ENCODE measurements at regions not wholly inside any gene's neighbourhood (a gene's known extent, or its start where the extent isn't known, plus 50 kb on each side); places are given as distances from the start of the nearest gene placed in this dataset.
"Not testable (repeated sequence)": the region's sequence is repeated elsewhere in the genome, so short reads cannot be mapped to it uniquely, and the experiment has no call there.

DNA sequence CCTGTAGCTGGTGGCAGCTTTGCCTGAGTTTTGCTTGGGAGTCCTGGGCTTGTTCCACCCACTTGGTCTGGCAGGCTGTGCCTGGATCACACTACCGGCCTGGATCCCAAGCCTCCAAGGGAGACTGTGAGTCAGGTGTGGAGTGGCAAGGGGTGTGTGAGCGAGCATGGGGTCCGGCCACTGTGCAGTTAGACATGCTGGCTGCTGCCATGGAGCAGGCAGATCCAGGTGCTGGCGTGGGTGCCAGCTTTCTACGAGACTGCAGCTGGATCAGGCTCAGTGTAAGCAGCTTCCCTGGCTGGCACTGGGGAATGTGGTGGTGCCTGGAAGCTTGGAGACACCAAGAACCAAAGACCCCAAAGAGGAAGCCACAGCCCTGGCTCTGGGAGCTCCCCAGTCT, 102.0 kb upstream of the BNIP2 start:
- DNase-seq (no peak), ATAC-seq (ENCODE audit: low read depth) (no peak)
- Histone ChIP-seq H3K4me2 (replicated peaks; ENCODE audit: low read depth, low read length, poor library complexity, severe bottlenecking) (no peak overlapping the region), H2AFZ (ENCODE audit: insufficient read depth, low read depth, low read length, poor library complexity, severe bottlenecking) (no peak overlapping the region), H3K27me3 (replicated peaks in 1 of 4; ENCODE audit: control extremely low read depth in 1 of 4, control insufficient read depth in 3 of 4, insufficient read depth in 4 of 4, low read length in 3 of 4) (peaks cover 0 to 10% (median 0%) of the 10 kb centered on the region in 4 experiments), H3K27ac (ENCODE audit: low read length in 2 of 2) (no peak overlapping the region), H4K20me1 (ENCODE audit: control insufficient read depth, insufficient read depth, low read length, poor library complexity, severe bottlenecking) (no peaks in the 10 kb centered on the region), H3K9ac (ENCODE audit: low read length) (no peak overlapping the region), H3K4me1 (ENCODE audit: control insufficient read depth in 2 of 2, insufficient read depth in 2 of 2, low read length in 2 of 2) (no peaks in the 10 kb centered on the region), H3K79me2 (ENCODE audit: control insufficient read depth, insufficient read depth, low read length) (no peaks in the 10 kb centered on the region), H3K36me3 (replicated peaks in 1 of 2; ENCODE audit: control extremely low read depth in 1 of 2, control insufficient read depth in 1 of 2, extremely low read depth in 1 of 2, insufficient read depth in 2 of 2, low read length in 1 of 2) (no peaks in the 10 kb centered on the region), H3K9me3 (ENCODE audit: control extremely low read depth in 1 of 3, control insufficient read depth in 2 of 3, insufficient read depth in 1 of 3, low read length in 2 of 3) (peaks cover 0 to 5% (median 0%) of the 10 kb centered on the region in 3 donors), H3K4me3 (ENCODE audit: control extremely low read depth in 1 of 5, extremely low read depth in 1 of 5, insufficient read depth in 1 of 5, low read depth in 2 of 5, low read length in 4 of 5) (no peak overlapping the region)
- Mint-ChIP-seq H3K4me3 (no peak overlapping the region), H3K27ac (no peak overlapping the region), H3K9me3 (ENCODE audit: insufficient read depth) (no peaks in the 10 kb centered on the region), H3K4me1 (no peaks in the 10 kb centered on the region), H3K27me3 (peaks cover 39% of the 10 kb centered on the region)
- ChIA-PET POLR2A (no interaction called here), CTCF (no interaction called here)
- TF ChIP-seq EZH2 (IDR thresholded peaks at IDR 0.05; ENCODE audit: borderline replicate concordance, insufficient read depth, low read depth, low read length, poor library complexity, severe bottlenecking): no peak
- TF ChIP-seq, protein P1, sequence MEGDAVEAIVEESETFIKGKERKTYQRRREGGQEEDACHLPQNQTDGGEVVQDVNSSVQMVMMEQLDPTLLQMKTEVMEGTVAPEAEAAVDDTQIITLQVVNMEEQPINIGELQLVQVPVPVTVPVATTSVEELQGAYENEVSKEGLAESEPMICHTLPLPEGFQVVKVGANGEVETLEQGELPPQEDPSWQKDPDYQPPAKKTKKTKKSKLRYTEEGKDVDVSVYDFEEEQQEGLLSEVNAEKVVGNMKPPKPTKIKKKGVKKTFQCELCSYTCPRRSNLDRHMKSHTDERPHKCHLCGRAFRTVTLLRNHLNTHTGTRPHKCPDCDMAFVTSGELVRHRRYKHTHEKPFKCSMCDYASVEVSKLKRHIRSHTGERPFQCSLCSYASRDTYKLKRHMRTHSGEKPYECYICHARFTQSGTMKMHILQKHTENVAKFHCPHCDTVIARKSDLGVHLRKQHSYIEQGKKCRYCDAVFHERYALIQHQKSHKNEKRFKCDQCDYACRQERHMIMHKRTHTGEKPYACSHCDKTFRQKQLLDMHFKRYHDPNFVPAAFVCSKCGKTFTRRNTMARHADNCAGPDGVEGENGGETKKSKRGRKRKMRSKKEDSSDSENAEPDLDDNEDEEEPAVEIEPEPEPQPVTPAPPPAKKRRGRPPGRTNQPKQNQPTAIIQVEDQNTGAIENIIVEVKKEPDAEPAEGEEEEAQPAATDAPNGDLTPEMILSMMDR (IDR thresholded peaks at IDR 0.05): no peak
- WGBS (ENCODE audit: insufficient coverage): 75% methylated on average over 5 of the region's 5 CpGs
- intact Hi-C loops (cut with micrococcal nuclease): no loop called here

DNA sequence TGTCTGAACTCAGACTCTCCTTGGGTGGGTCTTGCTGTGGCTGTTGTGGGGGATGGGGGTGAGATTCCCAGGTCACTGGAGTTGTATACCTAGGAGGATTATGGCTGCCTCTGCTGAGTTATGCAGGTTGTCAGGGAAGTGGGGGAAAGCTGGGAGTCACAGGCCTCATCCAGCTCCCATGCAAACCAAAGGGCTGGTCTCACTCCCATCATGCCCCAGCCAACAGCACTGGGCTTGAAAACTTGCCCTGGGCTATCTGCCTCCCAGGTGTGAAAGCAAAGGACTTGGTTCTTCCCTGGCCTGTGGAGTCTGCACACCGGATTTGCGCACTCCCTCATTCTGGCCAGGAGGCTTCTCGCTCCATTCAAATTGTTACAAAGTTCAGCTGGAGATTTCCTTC, 97.3 kb upstream of the BNIP2 start:
- H3K9ac ChIP-seq (ENCODE audit: low read length); H3K4me3 Mint-ChIP-seq; H3K4me1 ChIP-seq (ENCODE audit: control insufficient read depth in 2 of 2, insufficient read depth in 2 of 2, low read length in 2 of 2); ATAC-seq (ENCODE audit: low read depth); H3K9me3 Mint-ChIP-seq (ENCODE audit: insufficient read depth); H3K4me2 ChIP-seq (replicated peaks; ENCODE audit: low read depth, low read length, poor library complexity, severe bottlenecking); H3K27me3 ChIP-seq (replicated peaks in 1 of 4; ENCODE audit: control extremely low read depth in 1 of 4, control insufficient read depth in 3 of 4, insufficient read depth in 4 of 4, low read length in 3 of 4); intact Hi-C loops (cut with micrococcal nuclease); H2AFZ ChIP-seq (ENCODE audit: insufficient read depth, low read depth, low read length, poor library complexity, severe bottlenecking); DNase-seq; H3K4me3 ChIP-seq (ENCODE audit: control extremely low read depth in 1 of 5, extremely low read depth in 1 of 5, insufficient read depth in 1 of 5, low read depth in 2 of 5, low read length in 4 of 5); H4K20me1 ChIP-seq (ENCODE audit: control insufficient read depth, insufficient read depth, low read length, poor library complexity, severe bottlenecking); H3K36me3 ChIP-seq (replicated peaks in 1 of 2; ENCODE audit: control extremely low read depth in 1 of 2, control insufficient read depth in 1 of 2, extremely low read depth in 1 of 2, insufficient read depth in 2 of 2, low read length in 1 of 2); CTCF ChIA-PET; H3K27ac ChIP-seq (ENCODE audit: low read length in 2 of 2); H3K79me2 ChIP-seq (ENCODE audit: control insufficient read depth, insufficient read depth, low read length); H3K27ac Mint-ChIP-seq; H3K9me3 ChIP-seq (ENCODE audit: control extremely low read depth in 1 of 3, control insufficient read depth in 2 of 3, insufficient read depth in 1 of 3, low read length in 2 of 3); POLR2A ChIA-PET; H3K4me1 Mint-ChIP-seq: not testable (repeated sequence)
- 100% methylated on average over 3 of the region's 3 CpGs for WGBS (ENCODE audit: insufficient coverage)
- H3K27me3 Mint-ChIP-seq: peaks cover 34% of the 10 kb centered on the region

DNA sequence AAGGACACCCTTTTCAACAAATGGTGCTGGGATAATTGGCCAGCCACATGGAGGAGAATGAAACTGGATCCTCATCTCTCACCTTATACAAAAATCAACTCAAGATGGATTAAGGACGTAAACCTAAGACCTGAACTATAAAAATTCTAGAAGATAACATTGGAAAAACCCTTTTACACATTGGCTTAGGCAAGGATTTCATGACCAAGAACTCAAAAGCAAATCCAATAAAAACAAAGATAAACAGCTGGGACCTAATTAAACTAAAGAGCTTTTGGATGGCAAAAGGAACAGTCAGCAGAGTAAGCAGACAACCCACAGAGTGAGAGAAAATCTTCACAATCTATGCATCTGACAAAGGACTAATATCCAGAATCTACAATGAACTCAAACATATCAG, 96.9 kb upstream of the BNIP2 start:
- H3K4me2 ChIP-seq (replicated peaks; ENCODE audit: low read depth, low read length, poor library complexity, severe bottlenecking); CTCF ChIA-PET; ATAC-seq (ENCODE audit: low read depth); DNase-seq; H3K27ac ChIP-seq (ENCODE audit: low read length in 2 of 2); H3K9me3 ChIP-seq (ENCODE audit: control extremely low read depth in 1 of 3, control insufficient read depth in 2 of 3, insufficient read depth in 1 of 3, low read length in 2 of 3); H3K9me3 Mint-ChIP-seq (ENCODE audit: insufficient read depth); H4K20me1 ChIP-seq (ENCODE audit: control insufficient read depth, insufficient read depth, low read length, poor library complexity, severe bottlenecking); H3K4me3 ChIP-seq (ENCODE audit: control extremely low read depth in 1 of 5, extremely low read depth in 1 of 5, insufficient read depth in 1 of 5, low read depth in 2 of 5, low read length in 4 of 5); H3K27ac Mint-ChIP-seq; H3K36me3 ChIP-seq (replicated peaks in 1 of 2; ENCODE audit: control extremely low read depth in 1 of 2, control insufficient read depth in 1 of 2, extremely low read depth in 1 of 2, insufficient read depth in 2 of 2, low read length in 1 of 2); intact Hi-C loops (cut with micrococcal nuclease); H3K4me1 Mint-ChIP-seq; H2AFZ ChIP-seq (ENCODE audit: insufficient read depth, low read depth, low read length, poor library complexity, severe bottlenecking); H3K27me3 ChIP-seq (replicated peaks in 1 of 4; ENCODE audit: control extremely low read depth in 1 of 4, control insufficient read depth in 3 of 4, insufficient read depth in 4 of 4, low read length in 3 of 4); H3K4me3 Mint-ChIP-seq; H3K4me1 ChIP-seq (ENCODE audit: control insufficient read depth in 2 of 2, insufficient read depth in 2 of 2, low read length in 2 of 2); H3K9ac ChIP-seq (ENCODE audit: low read length); POLR2A ChIA-PET; H3K79me2 ChIP-seq (ENCODE audit: control insufficient read depth, insufficient read depth, low read length): not testable (repeated sequence)
- peaks cover 32% of the 10 kb centered on the region for H3K27me3 Mint-ChIP-seq
- WGBS (ENCODE audit: insufficient coverage): 100% methylated on average over 1 of the region's 1 CpG
